Heart left ventricle (tissue), 13 donors: ENCODE measurements at regions not wholly inside any gene's neighbourhood (a gene's known extent, or its start where the extent isn't known, plus 50 kb on each side); places are given as distances from the start of the nearest gene placed in this dataset.

Experiments
- POLR2A ChIP-seq, 2 donors: fragments of 450-650 bp; IDR thresholded peaks; one replicate each; pipeline ENCODE4 v1.6.1; 2017; ENCODE audit warnings: antibody characterized with exemption in 2 of 2, mild to moderate bottlenecking in 2 of 2, moderate library complexity in 2 of 2
- TF ChIP-seq, protein P1 (sequence below), 12 donors: fragments of 200-600 bp; sonication (generic) in 4 of 12; IDR thresholded peaks; one replicate each; pipeline versions ENCODE4 v1.5.0 to v1.8.0; 2018 to 2022; ENCODE audit warnings: antibody characterized with exemption in 12 of 12, mild to moderate bottlenecking in 5 of 12
- donor health status: ischemic (EF 13 %, LVEDD 7.1; RV severe dilation, severe dysfunction).
- donor health status: DM: no; HTN: yes; CAD: no.
- donor health status: DM: no; HTN: no; CAD: no.
- donor health status: ischemic (EF 25% LVEDD 6.9; RV normal size, moderate dysfunction).
- donor health status: ischemic (EF 25% LVEDD 5.7; RV mildly dilated, moderate dysfunction).
- donor health status: ischemic (EF 35%, LVEDD 5.7; RV mildly dilated, moderate dysfunction).
- donor health status: nonischemic (EF 11% LVEDD 7.7; RV severe dilation, severe dysfunction).
- donor health status: DM: yes; HTN: yes; CAD: no.
- donor health status: PGD.
- donor health status: ischemic (EF 29% LVEDD 5.4; RV normal size, mild dysfunction).
- donor health status: nonischemic (EF 23%, LVEDD 6.1; RV moderate dilation, normal function).

DNA sequence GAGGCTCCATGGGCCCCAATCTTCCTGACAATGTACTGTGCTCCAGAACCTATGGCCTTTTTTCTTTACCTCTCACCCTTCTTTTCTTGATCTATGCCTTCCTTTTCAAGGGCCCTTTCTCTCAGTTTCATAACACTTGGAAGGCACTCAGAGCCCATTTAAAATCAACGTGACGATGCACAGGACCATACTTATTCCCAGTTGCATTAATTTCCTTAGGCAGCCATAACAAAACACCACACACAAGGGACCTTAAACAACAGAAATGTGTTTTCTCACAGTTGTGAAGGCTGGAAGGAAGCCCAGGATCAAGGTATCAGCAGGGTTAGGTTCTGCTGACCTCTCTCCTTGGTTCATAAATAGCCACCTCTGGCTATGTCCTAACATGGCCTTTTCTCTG, 414.0 kb upstream of the TNP1 start:
- TF ChIP-seq POLR2A (IDR thresholded peaks at IDR 0.05), result no peak
- TF ChIP-seq, protein P1, sequence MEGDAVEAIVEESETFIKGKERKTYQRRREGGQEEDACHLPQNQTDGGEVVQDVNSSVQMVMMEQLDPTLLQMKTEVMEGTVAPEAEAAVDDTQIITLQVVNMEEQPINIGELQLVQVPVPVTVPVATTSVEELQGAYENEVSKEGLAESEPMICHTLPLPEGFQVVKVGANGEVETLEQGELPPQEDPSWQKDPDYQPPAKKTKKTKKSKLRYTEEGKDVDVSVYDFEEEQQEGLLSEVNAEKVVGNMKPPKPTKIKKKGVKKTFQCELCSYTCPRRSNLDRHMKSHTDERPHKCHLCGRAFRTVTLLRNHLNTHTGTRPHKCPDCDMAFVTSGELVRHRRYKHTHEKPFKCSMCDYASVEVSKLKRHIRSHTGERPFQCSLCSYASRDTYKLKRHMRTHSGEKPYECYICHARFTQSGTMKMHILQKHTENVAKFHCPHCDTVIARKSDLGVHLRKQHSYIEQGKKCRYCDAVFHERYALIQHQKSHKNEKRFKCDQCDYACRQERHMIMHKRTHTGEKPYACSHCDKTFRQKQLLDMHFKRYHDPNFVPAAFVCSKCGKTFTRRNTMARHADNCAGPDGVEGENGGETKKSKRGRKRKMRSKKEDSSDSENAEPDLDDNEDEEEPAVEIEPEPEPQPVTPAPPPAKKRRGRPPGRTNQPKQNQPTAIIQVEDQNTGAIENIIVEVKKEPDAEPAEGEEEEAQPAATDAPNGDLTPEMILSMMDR (IDR thresholded peaks at IDR 0.05), result no peak
